Activated T-cell treated with anti-CD3 and anti-CD28 coated beads, Interleukin-2, amount 50 U/mL, for 4 hours (primary cell): ENCODE measurements at regions not wholly inside any gene's neighbourhood (a gene's known extent, or its start where the extent isn't known, plus 50 kb on each side); places are given as distances from the start of the nearest gene placed in this dataset.

ENCODE experiments used
- ATAC-seq, 2 donors: fragments of 200-7000 bp; cut with Tn5 transposase; one replicate each; pipeline ENCODE4 v1.10.0; 2021
- DNase-seq: peaks from one replicate; pipeline ENCODE4 v3.0.0-alpha.2; 2020
- H3K27me3 Mint-ChIP-seq: one replicate; pipeline ENCODE4 v1.8.0; 2021; ENCODE audit warnings: low read depth, mixed read lengths
- H3K36me3 Mint-ChIP-seq: one replicate; pipeline ENCODE4 v1.8.0; 2022; ENCODE audit warnings: mixed read lengths; ENCODE audit not compliant: insufficient read depth
- H3K4me1 Mint-ChIP-seq: one replicate; pipeline ENCODE4 v1.8.0; 2021; ENCODE audit warnings: low read depth, mixed read lengths
- H3K4me3 Mint-ChIP-seq: one replicate; pipeline ENCODE4 v1.8.0; 2021; ENCODE audit warnings: mild to moderate bottlenecking, moderate library complexity, mixed read lengths
- H3K9me3 Mint-ChIP-seq: one replicate; pipeline ENCODE4 v1.8.0; 2021; ENCODE audit warnings: mixed read lengths

GRCh38 chr16:80063713-80064069 is 463.2 kb upstream of the MAF start:
- Mint-ChIP-seq H3K4me3 (no peak overlapping the region), H3K4me1 (no peaks in the 10 kb centered on the region), H3K27me3 (no peaks in the 10 kb centered on the region), H3K36me3 (no peaks in the 10 kb centered on the region), H3K9me3 (no peaks in the 10 kb centered on the region)
- no peak for ATAC-seq
- DNase-seq, result no peak

GRCh38 chr16:80063031-80063712 is 462.6 kb upstream of the MAF start:
- Mint-ChIP-seq H3K4me3 (no peak overlapping the region), H3K27me3 (no peaks in the 10 kb centered on the region), H3K36me3 (no peaks in the 10 kb centered on the region), H3K4me1 (no peaks in the 10 kb centered on the region), H3K9me3 (no peaks in the 10 kb centered on the region)
- ATAC-seq (no peak), DNase-seq (no peak)

- no peaks in the 10 kb centered on the region for H3K36me3 Mint-ChIP-seq
- H3K9me3 Mint-ChIP-seq, result no peaks in the 10 kb centered on the region
- no peak for DNase-seq
- H3K4me3 Mint-ChIP-seq, result no peak overlapping the region
- no peak for ATAC-seq
- no peaks in the 10 kb centered on the region for H3K4me1 Mint-ChIP-seq
- H3K27me3 Mint-ChIP-seq, result no peaks in the 10 kb centered on the region
These were observed 462.0 kb upstream of the MAF start for GRCh38 chr16:80062361-80063030.

- Mint-ChIP-seq H3K4me3 (no peak overlapping the region), H3K36me3 (no peaks in the 10 kb centered on the region), H3K9me3 (no peaks in the 10 kb centered on the region), H3K4me1 (no peaks in the 10 kb centered on the region), H3K27me3 (no peaks in the 10 kb centered on the region)
- no peak for DNase-seq
- no peak for ATAC-seq
These were observed 459.9 kb upstream of the MAF start for GRCh38 chr16:80060470-80060869.

DNA sequence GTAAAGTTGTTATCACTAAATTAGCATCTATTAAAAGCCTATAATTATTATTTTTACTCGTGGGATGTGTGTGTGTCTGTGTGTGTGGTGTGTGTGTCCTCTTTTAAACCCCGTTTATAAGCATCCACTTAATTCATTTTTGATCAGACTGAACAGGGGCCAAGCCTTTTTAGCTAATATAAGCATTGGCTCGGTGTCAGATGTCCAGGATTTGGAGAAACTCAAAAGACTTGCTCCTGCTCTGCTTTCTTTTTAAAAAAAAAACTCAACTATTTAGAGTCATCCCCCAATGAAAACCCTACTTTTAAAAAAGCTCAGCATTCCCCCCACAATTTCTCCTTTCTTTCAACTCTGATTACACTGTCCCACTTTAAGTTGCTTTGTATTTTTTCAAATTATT is 459.3 kb upstream of the MAF start:
- Mint-ChIP-seq H3K4me3 (no peak overlapping the region), H3K36me3 (no peaks in the 10 kb centered on the region), H3K9me3 (no peaks in the 10 kb centered on the region), H3K4me1 (no peaks in the 10 kb centered on the region), H3K27me3 (no peaks in the 10 kb centered on the region)
- ATAC-seq (no peak), DNase-seq (no peak)

DNA sequence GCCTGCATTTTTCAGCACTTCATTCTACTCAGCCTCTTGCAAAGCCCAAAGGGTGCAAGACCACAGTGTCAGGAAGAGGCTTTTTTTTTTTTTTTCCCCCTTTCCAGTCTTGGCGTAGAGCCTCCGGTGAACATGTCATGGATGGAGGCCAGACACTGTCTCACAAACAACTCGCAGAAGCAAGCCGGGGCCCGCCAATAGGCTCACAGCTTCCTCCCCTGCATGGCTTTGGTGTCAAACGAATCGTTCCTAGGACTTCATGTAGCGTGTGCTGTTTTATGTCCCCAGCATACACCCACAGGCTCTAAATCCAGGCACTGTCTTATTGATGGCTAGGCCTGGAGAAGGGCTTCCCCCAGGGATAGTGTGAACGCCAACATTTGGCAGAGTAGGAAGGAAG is 457.7 kb upstream of the MAF start:
- Mint-ChIP-seq H3K4me1 (no peaks in the 10 kb centered on the region), H3K9me3 (no peaks in the 10 kb centered on the region), H3K27me3 (peaks cover 1% of the 10 kb centered on the region), H3K4me3 (no peak overlapping the region), H3K36me3 (no peaks in the 10 kb centered on the region)
- DNase-seq, result no peak
- no peak for ATAC-seq

DNA sequence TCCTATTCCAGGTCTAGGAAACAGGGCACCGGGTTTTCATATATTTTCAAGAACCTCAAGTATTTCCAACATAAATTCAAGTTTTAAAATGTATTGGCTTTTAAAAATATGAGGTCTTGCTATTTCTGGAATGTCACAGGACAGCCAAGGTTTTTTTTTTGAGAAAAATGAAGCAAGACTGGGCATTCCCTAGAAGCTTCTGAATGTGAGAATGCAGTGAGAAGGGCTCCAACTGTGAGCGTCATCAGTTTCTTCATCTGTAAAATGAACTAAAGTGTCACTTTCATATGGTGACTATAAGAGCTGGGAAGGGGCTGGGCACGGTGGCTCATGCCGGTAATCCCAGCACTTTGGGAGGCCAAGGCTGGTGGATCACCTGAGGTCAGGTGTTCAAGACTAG is 455.8 kb upstream of the MAF start:
- Mint-ChIP-seq H3K27me3 (peaks cover 1% of the 10 kb centered on the region), H3K9me3 (no peaks in the 10 kb centered on the region), H3K4me1 (no peaks in the 10 kb centered on the region), H3K36me3 (no peaks in the 10 kb centered on the region), H3K4me3 (no peak overlapping the region)
- DNase-seq, result no peak
- no peak for ATAC-seq

DNA sequence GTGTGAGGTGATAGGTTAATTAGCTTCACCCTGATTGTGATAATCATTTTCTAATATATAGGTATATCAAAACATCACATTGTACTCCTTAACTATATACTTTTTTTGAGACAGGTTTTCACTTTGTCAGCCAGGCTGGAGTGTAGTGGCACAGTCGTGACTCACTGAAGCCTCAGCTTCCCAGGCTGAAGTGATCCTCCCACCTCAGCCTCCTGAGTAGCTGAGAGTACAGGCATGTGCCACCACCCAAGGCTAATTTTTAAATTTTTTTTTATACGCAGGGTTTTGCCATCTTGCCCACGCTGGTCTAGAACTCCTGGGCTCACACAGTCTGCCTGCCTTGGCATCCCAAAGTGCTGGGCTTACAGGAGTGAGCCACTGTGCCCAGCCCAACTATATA is 455.3 kb upstream of the MAF start:
- ATAC-seq (no peak), DNase-seq (no peak)
- Mint-ChIP-seq H3K4me1 (no peaks in the 10 kb centered on the region), H3K36me3 (no peaks in the 10 kb centered on the region), H3K27me3 (peaks cover 1% of the 10 kb centered on the region), H3K4me3 (no peak overlapping the region), H3K9me3 (no peaks in the 10 kb centered on the region)

GRCh38 chr16:80054647-80055046 is 454.1 kb upstream of the MAF start:
- H3K4me1 Mint-ChIP-seq, result no peaks in the 10 kb centered on the region
- no peaks in the 10 kb centered on the region for H3K9me3 Mint-ChIP-seq
- no peak overlapping the region for H3K4me3 Mint-ChIP-seq
- no peaks in the 10 kb centered on the region for H3K36me3 Mint-ChIP-seq
- peaks cover 1% of the 10 kb centered on the region for H3K27me3 Mint-ChIP-seq
- no peak for DNase-seq
- no peak for ATAC-seq

GRCh38 chr16:80051040-80051439 is 450.5 kb upstream of the MAF start:
- no peaks in the 10 kb centered on the region for H3K4me1 Mint-ChIP-seq
- no peaks in the 10 kb centered on the region for H3K9me3 Mint-ChIP-seq

DNA sequence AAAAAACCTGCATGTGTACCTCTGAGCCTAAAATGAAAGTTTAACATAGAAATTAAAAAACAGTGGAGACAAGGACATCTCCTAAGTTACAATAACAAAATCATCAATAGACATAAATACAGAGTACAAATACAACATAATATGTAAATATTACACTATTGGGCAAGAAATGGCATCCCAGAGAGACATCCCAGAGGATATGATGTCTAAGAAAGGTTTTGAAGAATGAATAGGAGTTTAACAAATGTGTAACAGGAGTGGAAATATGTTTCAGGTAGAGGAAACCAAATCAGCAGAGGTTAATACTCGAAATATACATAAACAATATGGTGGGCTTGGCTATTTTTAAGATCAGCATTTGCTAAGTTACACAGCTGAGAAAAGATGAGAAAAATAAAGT is 447.7 kb upstream of the MAF start:
- Mint-ChIP-seq H3K27me3 (peaks cover 6% of the 10 kb centered on the region), H3K4me3 (no peak overlapping the region), H3K4me1 (no peaks in the 10 kb centered on the region), H3K9me3 (no peaks in the 10 kb centered on the region), H3K36me3 (no peaks in the 10 kb centered on the region)
- ATAC-seq, result no peak
- no peak for DNase-seq

More at GRCh38 chr16:80051040-80051439, 450.5 kb upstream of the MAF start:
- DNase-seq, result no peak
- Mint-ChIP-seq H3K4me3 (no peak overlapping the region), H3K36me3 (no peaks in the 10 kb centered on the region), H3K27me3 (peaks cover 1% of the 10 kb centered on the region)
- ATAC-seq, result no peak

DNA sequence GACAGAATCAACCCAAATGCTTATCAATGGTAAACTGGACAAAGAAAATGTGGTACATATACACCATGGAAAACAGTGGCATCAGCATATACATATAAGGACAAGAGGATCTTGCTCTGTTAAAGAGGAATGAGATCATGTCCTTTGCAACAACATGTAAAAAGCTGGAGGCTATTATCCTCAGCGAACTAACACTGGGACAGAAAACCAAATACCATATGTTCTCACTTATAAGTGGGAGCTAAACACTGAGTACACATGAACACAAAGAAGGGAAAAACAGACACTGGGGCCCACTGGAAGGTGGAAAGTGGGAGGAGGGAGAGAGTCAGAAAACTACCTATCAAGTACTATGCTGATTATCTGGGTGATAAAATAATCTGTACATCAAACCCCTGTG is 447.3 kb upstream of the MAF start:
- Mint-ChIP-seq H3K9me3 (no peaks in the 10 kb centered on the region), H3K36me3 (no peaks in the 10 kb centered on the region), H3K27me3 (peaks cover 10% of the 10 kb centered on the region), H3K4me3 (no peak overlapping the region), H3K4me1 (no peaks in the 10 kb centered on the region)
- ATAC-seq, result no peak
- no peak for DNase-seq

DNA sequence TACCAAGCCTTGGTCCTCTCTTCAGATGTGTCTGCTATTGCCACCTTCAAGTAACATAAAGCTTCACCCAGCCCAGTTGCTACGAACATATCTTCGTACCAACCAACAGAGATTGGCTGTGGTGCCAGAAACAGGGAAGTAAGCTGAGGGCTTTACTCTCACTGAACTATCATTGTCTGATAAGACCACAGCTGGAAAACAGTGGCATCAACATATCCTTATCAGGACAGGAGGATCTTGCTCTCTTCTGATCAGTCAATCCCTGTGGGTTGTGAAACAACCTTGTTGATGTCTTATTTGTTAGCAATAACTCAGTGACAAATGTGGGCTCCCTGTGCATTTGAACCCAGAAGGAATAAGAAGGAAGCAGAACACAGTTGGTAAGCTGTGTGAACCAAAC is 446.3 kb upstream of the MAF start:
- no peak for DNase-seq
- Mint-ChIP-seq H3K36me3 (no peaks in the 10 kb centered on the region), H3K9me3 (no peaks in the 10 kb centered on the region), H3K27me3 (peaks cover 14% of the 10 kb centered on the region), H3K4me1 (no peaks in the 10 kb centered on the region), H3K4me3 (no peak overlapping the region)
- no peak for ATAC-seq

GRCh38 chr16:80046261-80046660 is 445.7 kb upstream of the MAF start:
- no peak for ATAC-seq
- H3K27me3 Mint-ChIP-seq, result peaks cover 17% of the 10 kb centered on the region
- no peak overlapping the region for H3K4me3 Mint-ChIP-seq
- no peaks in the 10 kb centered on the region for H3K4me1 Mint-ChIP-seq
- no peaks in the 10 kb centered on the region for H3K9me3 Mint-ChIP-seq
- no peaks in the 10 kb centered on the region for H3K36me3 Mint-ChIP-seq
- DNase-seq, result no peak

GRCh38 chr16:80045861-80046260 is 445.3 kb upstream of the MAF start:
- H3K9me3 Mint-ChIP-seq, result no peaks in the 10 kb centered on the region
- H3K4me1 Mint-ChIP-seq, result no peaks in the 10 kb centered on the region
- DNase-seq (no peak), ATAC-seq (no peak)
- H3K36me3 Mint-ChIP-seq, result no peaks in the 10 kb centered on the region
- H3K4me3 Mint-ChIP-seq, result no peak overlapping the region
- peaks cover 17% of the 10 kb centered on the region for H3K27me3 Mint-ChIP-seq
